H1 (cell line): ENCODE measurements at regions not wholly inside any gene's neighbourhood (a gene's known extent, or its start where the extent isn't known, plus 50 kb on each side); places are given as distances from the start of the nearest gene placed in this dataset.

ENCODE experiments used
- CTCF ChIA-PET: fragments of 300-600 bp; sonication (Branson Sonifier 250); formaldehyde crosslinking; loops from one replicate; lab custom pipeline; 2021; ENCODE audit not compliant: partially characterized antibody; lab: Charles Lee
- POLR2A ChIA-PET: fragments of 300-600 bp; sonication (Branson Sonifier 250); formaldehyde crosslinking; loops from one replicate; lab custom pipeline; 2021; ENCODE audit warnings: inconsistent platforms; ENCODE audit not compliant: partially characterized antibody; lab: Charles Lee
- DNase-seq, 2 experiments: peaks; one replicate each; pipeline versions ENCODE4 v3.0.0 to v3.0.0-alpha.2; 2010 to 2022; ENCODE audit warnings: low spot score in 2 of 2, low read depth in 1 of 2, mixed read lengths in 1 of 2
- FAIRE-seq: peaks from 2 replicates; lab custom pipeline; 2011; peaks lifted over from hg19 to GRCh38; lab: Jason Lieb, UNC
- H2AFZ ChIP-seq: 2 replicates; pipeline ENCODE4 v1.8.1; 2012; ENCODE audit warnings: low read length, inconsistent platforms
- H2AK5ac ChIP-seq: 2 replicates; pipeline ENCODE4 v1.6.1; 2013; ENCODE audit warnings: low read depth, low read length
- H2BK120ac ChIP-seq: replicated peaks from 2 replicates; pipeline ENCODE3; 2013; ENCODE audit warnings: low read depth, low read length, inconsistent platforms
- H2BK12ac ChIP-seq: 2 replicates; pipeline ENCODE4 v1.6.1; 2013; ENCODE audit warnings: low read depth, low read length
- H2BK15ac ChIP-seq: 2 replicates; pipeline ENCODE4 v1.6.1; 2013; ENCODE audit warnings: low read length
- H2BK20ac ChIP-seq: 2 replicates; pipeline ENCODE4 v1.6.1; 2013; ENCODE audit warnings: low read length
- H2BK5ac ChIP-seq: 2 replicates; pipeline ENCODE4 v1.6.1; 2013; ENCODE audit warnings: low read depth, low read length
- H3K14ac ChIP-seq: 2 replicates; pipeline ENCODE4 v1.6.1; 2013; ENCODE audit warnings: inconsistent platforms; ENCODE audit not compliant: insufficient read length
- H3K18ac ChIP-seq: 2 replicates; pipeline ENCODE4 v1.6.1; 2013; ENCODE audit warnings: low read length; ENCODE audit errors: extremely low read depth
- H3K23ac ChIP-seq: 2 replicates; pipeline ENCODE4 v1.6.1; 2013; ENCODE audit warnings: inconsistent platforms; ENCODE audit not compliant: insufficient read length
- H3K23me2 ChIP-seq: 2 replicates; pipeline ENCODE4 v1.6.1; 2013; ENCODE audit warnings: low read depth, low read length
- H3K27ac ChIP-seq: 2 replicates; pipeline ENCODE4 v1.6.1; 2011; ENCODE audit warnings: low read depth, low read length, inconsistent platforms
- H3K27me3 ChIP-seq, 4 experiments: replicated peaks in 1 of 4; 1 replicate in 1 of 4; 2 replicates in 3 of 4; pipeline versions ENCODE4 v1.6.1 to v1.8.1; 2011 to 2013; ENCODE audit warnings: low read length in 3 of 4, mild to moderate bottlenecking in 3 of 4, inconsistent platforms in 2 of 4, mixed read lengths in 2 of 4, moderate library complexity in 1 of 4; ENCODE audit not compliant: control insufficient read depth in 3 of 4, insufficient read depth in 3 of 4; ENCODE audit errors: extremely low read depth in 1 of 4
- H3K36me3 ChIP-seq, 4 experiments: 2 replicates each; pipeline versions ENCODE4 v1.6.1 to v1.8.1; 2011 to 2013; ENCODE audit warnings: mild to moderate bottlenecking in 4 of 4, low read length in 3 of 4, moderate library complexity in 2 of 4, control low read depth in 1 of 4, inconsistent platforms in 1 of 4; ENCODE audit not compliant: insufficient read depth in 4 of 4, control insufficient read depth in 2 of 4
- H3K4ac ChIP-seq: replicated peaks from 2 replicates; pipeline ENCODE3; 2013; ENCODE audit warnings: low read length, low read depth, mixed read lengths, inconsistent platforms; ENCODE audit not compliant: insufficient read length
- H3K4me1 ChIP-seq, 4 experiments: replicated peaks in 1 of 4; 1 replicate in 1 of 4; 2 replicates in 3 of 4; pipeline versions ENCODE4 v1.6.1 to v1.8.1; 2011 to 2013; ENCODE audit warnings: low read length in 3 of 4, inconsistent platforms in 2 of 4, mixed read lengths in 1 of 4; ENCODE audit not compliant: insufficient read depth in 4 of 4, control insufficient read depth in 3 of 4
- H3K4me2 ChIP-seq, 2 experiments: 2 replicates each; pipeline versions ENCODE4 v1.6.1 to v1.8.1; 2011 to 2013; ENCODE audit warnings: low read depth in 2 of 2, low read length in 2 of 2, control low read depth in 1 of 2, inconsistent platforms in 1 of 2, mild to moderate bottlenecking in 1 of 2; ENCODE audit not compliant: insufficient read depth in 1 of 2
- H3K4me3 ChIP-seq, 4 experiments: fragments of 200-600, 300-600 bp in 1 of 4; sonication (generic), shearing (Covaris generic), sonication (Bioruptor Twin) in 1 of 4; 2 replicates each; pipeline versions ENCODE4 v1.5.1 to v1.8.1; 2011 to 2016; ENCODE audit warnings: low read length in 4 of 4, low read depth in 3 of 4, control low read depth in 2 of 4, inconsistent platforms in 2 of 4, mild to moderate bottlenecking in 2 of 4, mixed read lengths in 1 of 4, moderate library complexity in 1 of 4; ENCODE audit not compliant: insufficient read depth in 2 of 4; ENCODE audit errors: extremely low read depth in 1 of 4
- H3K56ac ChIP-seq: replicated peaks from 2 replicates; pipeline ENCODE3; 2013; ENCODE audit warnings: low read depth, mild to moderate bottlenecking, mixed read lengths, low read length, inconsistent platforms; ENCODE audit not compliant: insufficient read length
- H3K79me1 ChIP-seq: 2 replicates; pipeline ENCODE4 v1.6.1; 2013; ENCODE audit warnings: low read depth, low read length, control low read depth
- H3K79me2 ChIP-seq, 2 experiments: 2 replicates each; pipeline versions ENCODE4 v1.6.1 to v1.8.1; 2012 to 2013; ENCODE audit warnings: low read length in 2 of 2, mild to moderate bottlenecking in 2 of 2, inconsistent platforms in 1 of 2; ENCODE audit not compliant: insufficient read depth in 2 of 2, control insufficient read depth in 1 of 2
- H3K9ac ChIP-seq, 4 experiments: replicated peaks in 1 of 4; 1 replicate in 1 of 4; 2 replicates in 3 of 4; pipeline versions ENCODE4 v1.6.1 to v1.8.1; 2011 to 2013; ENCODE audit warnings: low read depth in 3 of 4, low read length in 3 of 4, control low read depth in 2 of 4, mild to moderate bottlenecking in 2 of 4, moderate library complexity in 2 of 4, inconsistent platforms in 1 of 4; ENCODE audit errors: extremely low read depth in 1 of 4
- H3K9me3 ChIP-seq, 2 experiments: 2 replicates each; pipeline versions ENCODE4 v1.6.1 to v1.8.1; 2012 to 2013; ENCODE audit warnings: mild to moderate bottlenecking in 2 of 2, moderate library complexity in 2 of 2, control low read depth in 1 of 2, inconsistent platforms in 1 of 2, low read depth in 1 of 2, low read length in 1 of 2, mixed read lengths in 1 of 2; ENCODE audit not compliant: insufficient read depth in 2 of 2
- H4K20me1 ChIP-seq, 2 experiments: replicated peaks in 1 of 2; 2 replicates each; pipeline versions ENCODE3 to v1.8.1; 2011 to 2013; ENCODE audit warnings: inconsistent platforms in 2 of 2, low read length in 2 of 2, mild to moderate bottlenecking in 1 of 2; ENCODE audit not compliant: insufficient read depth in 2 of 2, control insufficient read depth in 1 of 2
- H4K5ac ChIP-seq: 2 replicates; pipeline ENCODE4 v1.6.1; 2013; ENCODE audit warnings: low read length, low read depth, mixed read lengths, inconsistent platforms; ENCODE audit not compliant: insufficient read length
- H4K8ac ChIP-seq: 2 replicates; pipeline ENCODE4 v1.8.0; 2013; ENCODE audit warnings: mild to moderate bottlenecking, moderate library complexity, low read length, inconsistent platforms; ENCODE audit not compliant: insufficient read depth; ENCODE audit errors: extremely low read depth
- H4K91ac ChIP-seq: replicated peaks from 2 replicates; pipeline ENCODE3; 2013; ENCODE audit warnings: low read length, mixed read lengths, inconsistent platforms; ENCODE audit not compliant: insufficient read length
- CHD2 ChIP-seq: IDR thresholded peaks from 2 replicates; pipeline ENCODE4 v1.6.1; 2012; ENCODE audit warnings: low read length, improper control_type of control experiment
- KDM5A ChIP-seq: fragments of 200-600 bp; IDR thresholded peaks from 2 replicates; pipeline ENCODE4 v1.7.1; 2012; ENCODE audit warnings: mild to moderate bottlenecking, low read length, inconsistent platforms, mixed read lengths
- YY1 ChIP-seq: IDR thresholded peaks from 2 replicates; pipeline ENCODE4 v1.6.1; 2011; ENCODE audit warnings: low read depth, mild to moderate bottlenecking, low read length
- WGBS, 2 experiments: shearing (Covaris generic) in 1 of 2; methylation state at CpG; one replicate each; pipeline versions ENCODE4 v1.1.6 to v1.1.7; 2013 to 2015; ENCODE audit warnings: low lambda C conversion rate in 2 of 2, mixed read lengths in 2 of 2, inconsistent platforms in 1 of 2, low coverage in 1 of 2, missing lambda C conversion rate in 1 of 2; ENCODE audit not compliant: insufficient replicate concordance in 2 of 2, insufficient coverage in 1 of 2, insufficient read length in 1 of 2; ENCODE audit errors: extremely low coverage in 1 of 2, missing lambda C conversion rate in 1 of 2; 5-methylcytosine and 5-hydroxymethylcytosine counted together

DNA sequence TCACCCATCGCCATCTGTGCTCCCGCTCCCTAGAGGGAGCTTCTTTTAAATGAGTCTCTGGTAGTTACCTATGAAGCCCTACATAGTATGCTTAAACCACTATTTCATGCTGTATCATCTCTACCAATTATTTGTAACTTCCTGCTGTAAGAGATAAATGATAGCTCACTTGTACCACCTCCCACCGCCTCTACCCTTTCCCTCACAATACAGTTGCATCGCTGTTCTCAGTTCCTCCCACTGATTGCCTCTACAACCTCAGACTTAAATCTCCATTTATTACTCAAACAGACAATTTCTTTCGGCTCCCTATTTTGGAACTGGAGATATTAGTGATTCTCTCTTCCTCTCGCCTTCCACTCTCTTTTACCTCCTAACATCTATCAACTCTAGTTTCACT, 222.9 kb upstream of the ZC3H12C start:
- H3K56ac ChIP-seq = no peak overlapping the region
- H3K9me3 ChIP-seq = no peaks in the 10 kb centered on the region
- H3K23me2 ChIP-seq = no peaks in the 10 kb centered on the region
- no peak overlapping the region for H3K18ac ChIP-seq
- H4K5ac ChIP-seq = no peak overlapping the region
- no peak overlapping the region for H4K91ac ChIP-seq
- H3K4ac ChIP-seq = no peak overlapping the region
- H3K79me2 ChIP-seq = no peaks in the 10 kb centered on the region
- no peak overlapping the region for H2BK12ac ChIP-seq
- no peak overlapping the region for H4K8ac ChIP-seq
- H3K23ac ChIP-seq = no peak overlapping the region
- POLR2A ChIA-PET = no interaction called here
- H4K20me1 ChIP-seq = no peaks in the 10 kb centered on the region
- TF ChIP-seq KDM5A = no peak
- no peak for TF ChIP-seq CHD2
- no peak for TF ChIP-seq YY1
- TF ChIP-seq, all 59 proteins: peak for 0
- H3K4me1 ChIP-seq = no peaks in the 10 kb centered on the region
- 95% methylated on average over 6 of the region's 6 CpGs; no CpG with 5 or more reads in 1 of the 2 experiments for WGBS, 2 experiments
- H3K27ac ChIP-seq = no peak overlapping the region
- no peak overlapping the region for H3K14ac ChIP-seq
- CTCF ChIA-PET = interaction anchor here (1.0 to 1.5 kb wide), 3 partner anchors 18 to 61 kb away, joined by 3 to 4 read pairs (median 4); no protein-coding TSS in a partner anchor
- H3K27me3 ChIP-seq = no peaks in the 10 kb centered on the region
- H3K36me3 ChIP-seq = no peaks in the 10 kb centered on the region
- H3K79me1 ChIP-seq = no peaks in the 10 kb centered on the region
- H3K4me3 ChIP-seq = no peak overlapping the region
- FAIRE-seq = no peak
- H2BK5ac ChIP-seq = no peak overlapping the region
- H2BK120ac ChIP-seq = no peak overlapping the region
- H2AFZ ChIP-seq = 0 out of 2 replicates have a peak overlapping the region, but pooled peaks have one; percentile 6
- no peak overlapping the region for H3K4me2 ChIP-seq
- DNase-seq = no peak
- no peak overlapping the region for H2AK5ac ChIP-seq
- no peak overlapping the region for H3K9ac ChIP-seq
- H2BK20ac ChIP-seq = no peak overlapping the region
- no peak overlapping the region for H2BK15ac ChIP-seq
